ENCODE measurements at regions not wholly inside any gene's neighbourhood (a gene's known extent, or its start where the extent isn't known, plus 50 kb on each side); places are given as distances from the start of the nearest gene placed in this dataset.

GRCh38 chr11:116510886-116511650 is 261.7 kb downstream of the BUD13 start:
- intact Hi-C loops (cut with micrococcal nuclease; ENCODE audit: unreplicated experiment): no loop called here
- Histone ChIP-seq H3K4me1 (ENCODE audit: control insufficient read depth, insufficient read depth, low read length) (no peaks in the 10 kb centered on the region), H3K9me3 (ENCODE audit: control insufficient read depth, insufficient read depth, low read depth, low read length) (no peaks in the 10 kb centered on the region), H3K27ac (ENCODE audit: low read length) (no peak overlapping the region), H3K27me3 (ENCODE audit: control insufficient read depth, insufficient read depth, low read length) (peaks cover 11% of the 10 kb centered on the region; the same call in 1 of the 2 replicates), H3K4me3 (ENCODE audit: low read depth in 2 of 2, low read length in 2 of 2) (no peak overlapping the region), H3K36me3 (ENCODE audit: control insufficient read depth, insufficient read depth, low read length) (no peaks in the 10 kb centered on the region)
- no peak for DNase-seq (ENCODE audit: low read depth, low spot score)
- ChIA-PET CTCF (no interaction called here), POLR2A (no interaction called here)
- BruUV-seq (replicated peaks): no TSS peak
- TF ChIP-seq POLR2AphosphoS5 (IDR thresholded peaks at IDR 0.05; ENCODE audit: low read depth, low read length): no peak
- TF ChIP-seq, protein P1, sequence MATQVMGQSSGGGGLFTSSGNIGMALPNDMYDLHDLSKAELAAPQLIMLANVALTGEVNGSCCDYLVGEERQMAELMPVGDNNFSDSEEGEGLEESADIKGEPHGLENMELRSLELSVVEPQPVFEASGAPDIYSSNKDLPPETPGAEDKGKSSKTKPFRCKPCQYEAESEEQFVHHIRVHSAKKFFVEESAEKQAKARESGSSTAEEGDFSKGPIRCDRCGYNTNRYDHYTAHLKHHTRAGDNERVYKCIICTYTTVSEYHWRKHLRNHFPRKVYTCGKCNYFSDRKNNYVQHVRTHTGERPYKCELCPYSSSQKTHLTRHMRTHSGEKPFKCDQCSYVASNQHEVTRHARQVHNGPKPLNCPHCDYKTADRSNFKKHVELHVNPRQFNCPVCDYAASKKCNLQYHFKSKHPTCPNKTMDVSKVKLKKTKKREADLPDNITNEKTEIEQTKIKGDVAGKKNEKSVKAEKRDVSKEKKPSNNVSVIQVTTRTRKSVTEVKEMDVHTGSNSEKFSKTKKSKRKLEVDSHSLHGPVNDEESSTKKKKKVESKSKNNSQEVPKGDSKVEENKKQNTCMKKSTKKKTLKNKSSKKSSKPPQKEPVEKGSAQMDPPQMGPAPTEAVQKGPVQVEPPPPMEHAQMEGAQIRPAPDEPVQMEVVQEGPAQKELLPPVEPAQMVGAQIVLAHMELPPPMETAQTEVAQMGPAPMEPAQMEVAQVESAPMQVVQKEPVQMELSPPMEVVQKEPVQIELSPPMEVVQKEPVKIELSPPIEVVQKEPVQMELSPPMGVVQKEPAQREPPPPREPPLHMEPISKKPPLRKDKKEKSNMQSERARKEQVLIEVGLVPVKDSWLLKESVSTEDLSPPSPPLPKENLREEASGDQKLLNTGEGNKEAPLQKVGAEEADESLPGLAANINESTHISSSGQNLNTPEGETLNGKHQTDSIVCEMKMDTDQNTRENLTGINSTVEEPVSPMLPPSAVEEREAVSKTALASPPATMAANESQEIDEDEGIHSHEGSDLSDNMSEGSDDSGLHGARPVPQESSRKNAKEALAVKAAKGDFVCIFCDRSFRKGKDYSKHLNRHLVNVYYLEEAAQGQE (IDR thresholded peaks at IDR 0.05; ENCODE audit: insufficient read depth in 1 of 2, low read depth in 2 of 2, low read length in 1 of 2): no peak
- TF ChIP-seq CTCF (IDR thresholded peaks at IDR 0.05): no peak
- TF ChIP-seq TCF7L2 (IDR thresholded peaks at IDR 0.05; ENCODE audit: low read depth, low read length): no peak
- TF ChIP-seq SIN3A (IDR thresholded peaks at IDR 0.05; ENCODE audit: borderline replicate concordance, insufficient read depth, low read depth, low read length): no peak
- ATAC-seq: no peak
- in situ Hi-C loops (cut with HindIII; ENCODE audit: low pct_unique_long_range_greater_than_20kb, low sequenced_read_pairs): no loop called here

GRCh38 chr11:116510166-116510565 is 262.6 kb downstream of the BUD13 start:
- Histone ChIP-seq H3K36me3 (ENCODE audit: control insufficient read depth, insufficient read depth, low read length) (no peaks in the 10 kb centered on the region), H3K27me3 (ENCODE audit: control insufficient read depth, insufficient read depth, low read length) (peaks cover 18% of the 10 kb centered on the region; the same call in 1 of the 2 replicates), H3K4me3 (ENCODE audit: low read depth in 2 of 2, low read length in 2 of 2) (no peak overlapping the region), H3K4me1 (ENCODE audit: control insufficient read depth, insufficient read depth, low read length) (no peaks in the 10 kb centered on the region), H3K9me3 (ENCODE audit: control insufficient read depth, insufficient read depth, low read depth, low read length) (no peaks in the 10 kb centered on the region), H3K27ac (ENCODE audit: low read length) (no peak overlapping the region)
- no TSS peak for BruUV-seq (replicated peaks)
- ChIA-PET POLR2A (no interaction called here), CTCF (no interaction called here)
- ATAC-seq (no peak), DNase-seq (ENCODE audit: low read depth, low spot score) (no peak)
- TF ChIP-seq TCF7L2 (IDR thresholded peaks at IDR 0.05; ENCODE audit: low read depth, low read length) (no peak), POLR2AphosphoS5 (IDR thresholded peaks at IDR 0.05; ENCODE audit: low read depth, low read length) (no peak), CTCF (IDR thresholded peaks at IDR 0.05) (no peak), SIN3A (IDR thresholded peaks at IDR 0.05; ENCODE audit: borderline replicate concordance, insufficient read depth, low read depth, low read length) (no peak)
- TF ChIP-seq, protein P1 (IDR thresholded peaks at IDR 0.05; ENCODE audit: insufficient read depth in 1 of 2, low read depth in 2 of 2, low read length in 1 of 2): no peak
- intact Hi-C loops (cut with micrococcal nuclease; ENCODE audit: unreplicated experiment): no loop called here
- in situ Hi-C loops (cut with HindIII; ENCODE audit: low pct_unique_long_range_greater_than_20kb, low sequenced_read_pairs): no loop called here
